ENCODE measurements at regions not wholly inside any gene's neighbourhood (a gene's known extent, or its start where the extent isn't known, plus 50 kb on each side); places are given as distances from the start of the nearest gene placed in this dataset.

DNA sequence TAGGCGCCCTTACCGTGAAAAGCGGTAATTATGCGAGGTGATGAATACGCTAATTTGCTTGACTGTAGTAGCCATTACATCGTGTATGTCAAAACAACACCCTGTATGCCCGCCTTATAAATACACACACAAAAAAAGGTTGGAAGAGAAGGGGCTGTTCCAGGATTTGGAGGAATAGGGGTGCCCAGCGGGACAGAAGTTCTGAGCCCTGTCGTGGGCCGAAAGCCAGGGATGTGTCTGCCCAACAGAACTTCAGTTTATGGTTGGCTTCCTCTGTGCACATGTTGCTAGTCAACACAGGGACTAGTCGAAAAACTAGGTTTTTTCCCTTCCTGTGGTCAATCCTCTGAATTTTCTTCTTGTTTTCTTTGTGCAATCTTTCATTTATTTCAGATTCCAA, 182.5 kb downstream of the ACKR3 start:
- Histone ChIP-seq H3K27ac (ENCODE audit: insufficient read depth, low read length) (no peak overlapping the region), H3K9ac (ENCODE audit: insufficient read depth, low read length) (no peak overlapping the region), H4K20me1 (ENCODE audit: control insufficient read depth, extremely low read depth, insufficient read depth, low read length) (no peaks in the 10 kb centered on the region), H3K4me2 (ENCODE audit: extremely low read depth, insufficient read depth, low read length) (no peak overlapping the region), H3K9me3 (ENCODE audit: control insufficient read depth, insufficient read depth, low read depth, low read length) (no peaks in the 10 kb centered on the region), H3K4me1 (ENCODE audit: control insufficient read depth, extremely low read depth, insufficient read depth, low read length) (no peaks in the 10 kb centered on the region), H3K27me3 (ENCODE audit: control insufficient read depth, insufficient read depth, low read length) (no peaks in the 10 kb centered on the region), H3K79me2 (ENCODE audit: control insufficient read depth, insufficient read depth, low read length) (no peaks in the 10 kb centered on the region), H3K4me3 (replicated peaks in 1 of 4; ENCODE audit: control extremely low read depth in 1 of 4, insufficient read depth in 1 of 4, low read depth in 3 of 4, low read length in 4 of 4) (no peak overlapping the region), H3K36me3 (ENCODE audit: control insufficient read depth, insufficient read depth, low read length) (no peaks in the 10 kb centered on the region), H2AFZ (ENCODE audit: low read length) (no peak overlapping the region)
- no peak for DNase-seq (ENCODE audit: low read depth in 2 of 2)
- no peak for TF ChIP-seq CTCF (conservative IDR thresholded peaks at IDR 0.05 in 1 of 2, IDR thresholded peaks at IDR 0.05 in 1 of 2; ENCODE audit: low read depth in 1 of 2, low read length in 2 of 2)
- no peak for TF ChIP-seq EZH2 (IDR thresholded peaks at IDR 0.05; ENCODE audit: low read length, missing control alignments)

GRCh38 chr2:236753606-236754270, 184.1 kb downstream of the ACKR3 start:
- Histone ChIP-seq H3K36me3 (ENCODE audit: control insufficient read depth, insufficient read depth, low read length) (no peaks in the 10 kb centered on the region), H3K79me2 (ENCODE audit: control insufficient read depth, insufficient read depth, low read length) (no peaks in the 10 kb centered on the region), H3K4me2 (ENCODE audit: extremely low read depth, insufficient read depth, low read length) (no peak overlapping the region), H3K4me3 (replicated peaks in 1 of 4; ENCODE audit: control extremely low read depth in 1 of 4, insufficient read depth in 1 of 4, low read depth in 3 of 4, low read length in 4 of 4) (no peak overlapping the region), H2AFZ (ENCODE audit: low read length) (no peak overlapping the region), H3K27me3 (ENCODE audit: control insufficient read depth, insufficient read depth, low read length) (no peaks in the 10 kb centered on the region), H4K20me1 (ENCODE audit: control insufficient read depth, extremely low read depth, insufficient read depth, low read length) (no peaks in the 10 kb centered on the region), H3K9me3 (ENCODE audit: control insufficient read depth, insufficient read depth, low read depth, low read length) (no peaks in the 10 kb centered on the region), H3K4me1 (ENCODE audit: control insufficient read depth, extremely low read depth, insufficient read depth, low read length) (no peaks in the 10 kb centered on the region), H3K9ac (ENCODE audit: insufficient read depth, low read length) (no peak overlapping the region), H3K27ac (ENCODE audit: insufficient read depth, low read length) (no peak overlapping the region)
- no peak for DNase-seq (ENCODE audit: low read depth in 2 of 2)
- TF ChIP-seq EZH2 (IDR thresholded peaks at IDR 0.05; ENCODE audit: low read length, missing control alignments) (no peak), CTCF (conservative IDR thresholded peaks at IDR 0.05 in 1 of 2, IDR thresholded peaks at IDR 0.05 in 1 of 2; ENCODE audit: low read depth in 1 of 2, low read length in 2 of 2) (no peak)

- Histone ChIP-seq H2AFZ (ENCODE audit: low read length) (no peak overlapping the region), H3K4me2 (ENCODE audit: extremely low read depth, insufficient read depth, low read length) (no peak overlapping the region), H3K27me3 (ENCODE audit: control insufficient read depth, insufficient read depth, low read length) (no peaks in the 10 kb centered on the region), H3K9me3 (ENCODE audit: control insufficient read depth, insufficient read depth, low read depth, low read length) (no peaks in the 10 kb centered on the region), H3K27ac (ENCODE audit: insufficient read depth, low read length) (no peak overlapping the region), H3K79me2 (ENCODE audit: control insufficient read depth, insufficient read depth, low read length) (no peaks in the 10 kb centered on the region), H3K4me3 (replicated peaks in 1 of 4; ENCODE audit: control extremely low read depth in 1 of 4, insufficient read depth in 1 of 4, low read depth in 3 of 4, low read length in 4 of 4) (no peak overlapping the region), H4K20me1 (ENCODE audit: control insufficient read depth, extremely low read depth, insufficient read depth, low read length) (no peaks in the 10 kb centered on the region), H3K36me3 (ENCODE audit: control insufficient read depth, insufficient read depth, low read length) (no peaks in the 10 kb centered on the region), H3K9ac (ENCODE audit: insufficient read depth, low read length) (no peak overlapping the region), H3K4me1 (ENCODE audit: control insufficient read depth, extremely low read depth, insufficient read depth, low read length) (no peaks in the 10 kb centered on the region)
- TF ChIP-seq EZH2 (IDR thresholded peaks at IDR 0.05; ENCODE audit: low read length, missing control alignments): no peak
- TF ChIP-seq CTCF (conservative IDR thresholded peaks at IDR 0.05 in 1 of 2, IDR thresholded peaks at IDR 0.05 in 1 of 2; ENCODE audit: low read depth in 1 of 2, low read length in 2 of 2): no peak
- no peak for DNase-seq (ENCODE audit: low read depth in 2 of 2)
Observed at GRCh38 chr2:236754271-236754944, 184.8 kb downstream of the ACKR3 start.

All from fibroblast of lung (primary cell).